Bronchial epithelial cell (primary cell): ENCODE measurements at regions not wholly inside any gene's neighbourhood (a gene's known extent, or its start where the extent isn't known, plus 50 kb on each side); places are given as distances from the start of the nearest gene placed in this dataset.
"Not testable (repeated sequence)": the region's sequence is repeated elsewhere in the genome, so short reads cannot be mapped to it uniquely, and the experiment has no call there.

ENCODE experiments used
- DNase-seq: peaks from one replicate; pipeline ENCODE4 v3.0.0-alpha.2; 2010; ENCODE audit warnings: low read depth
- FAIRE-seq: peaks from 2 replicates; lab custom pipeline; 2011; peaks lifted over from hg19 to GRCh38; lab: Jason Lieb, UNC
- H3K27me3 ChIP-seq: 2 replicates; pipeline ENCODE4 v1.5.1; 2011; ENCODE audit warnings: low read length; ENCODE audit not compliant: control insufficient read depth, insufficient read depth
- H3K36me3 ChIP-seq: 2 replicates; pipeline ENCODE4 v1.5.1; 2011; ENCODE audit warnings: low read length; ENCODE audit not compliant: control insufficient read depth, insufficient read depth
- H3K4me3 ChIP-seq: 2 replicates; pipeline ENCODE4 v1.5.1; 2011; ENCODE audit warnings: mild to moderate bottlenecking, low read depth, low read length, control low read depth

DNA sequence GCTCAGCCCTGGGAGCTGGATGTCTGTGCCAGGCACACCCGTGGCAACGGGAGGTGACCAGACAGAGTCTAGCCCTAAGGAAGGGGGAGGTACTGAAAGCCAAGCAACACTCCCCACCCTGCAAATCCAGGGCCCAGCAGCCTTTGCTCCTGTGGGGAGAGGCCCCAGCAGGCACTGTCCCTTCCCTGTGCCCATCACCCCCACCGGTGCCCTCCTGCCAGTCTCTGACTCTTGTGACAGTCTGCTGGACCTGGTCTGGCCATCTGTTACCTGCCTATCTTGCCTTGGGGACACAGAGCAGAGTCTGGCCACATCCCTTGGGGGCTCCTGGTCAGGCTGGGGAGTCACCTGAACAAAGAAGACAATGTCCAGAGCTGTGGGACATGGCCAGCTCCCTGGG is 520.2 kb downstream of the TP53TG3F start:
- H3K27me3 ChIP-seq, H3K36me3 ChIP-seq, FAIRE-seq, H3K4me3 ChIP-seq, DNase-seq: not testable (repeated sequence)

DNA sequence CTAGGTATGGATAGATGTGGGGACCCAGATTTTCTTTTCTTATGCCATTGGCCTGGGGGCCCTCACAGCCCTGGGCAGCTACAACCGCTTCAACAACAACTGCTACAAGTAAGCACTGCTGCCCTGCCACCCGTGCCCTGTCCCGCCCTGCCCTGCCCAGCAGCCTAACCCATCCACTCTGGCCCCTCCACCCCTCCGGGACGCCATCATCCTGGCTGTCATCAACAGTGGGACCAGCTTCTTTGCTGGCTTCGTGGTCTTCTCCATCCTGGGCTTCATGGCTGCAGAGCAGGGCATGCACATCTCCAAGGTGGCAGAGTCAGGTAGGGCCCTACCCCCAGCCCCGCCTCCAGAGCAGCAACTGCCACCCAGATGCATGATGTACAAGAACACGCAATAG is 521.3 kb downstream of the TP53TG3F start:
- H3K27me3 ChIP-seq, DNase-seq, H3K36me3 ChIP-seq, H3K4me3 ChIP-seq, FAIRE-seq: not testable (repeated sequence)

DNA sequence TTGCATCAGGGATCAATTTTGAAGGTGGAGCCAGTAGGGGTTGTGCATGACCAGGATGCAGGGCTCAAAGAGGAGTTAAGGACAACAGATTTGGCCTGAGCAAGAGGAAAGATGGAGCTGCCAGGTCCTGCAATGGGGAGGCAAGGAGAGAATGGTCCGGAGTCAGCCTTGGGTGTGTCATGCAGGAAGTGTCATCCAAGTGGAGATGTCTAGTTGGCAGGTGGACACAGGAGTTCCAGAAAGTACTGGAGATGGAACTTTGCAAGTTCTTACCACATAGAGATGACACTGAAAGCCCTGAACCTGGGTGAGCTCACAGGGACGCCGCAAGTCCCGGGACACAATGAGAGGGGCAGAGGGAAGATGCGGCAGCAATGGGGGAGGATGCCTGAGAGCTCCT is 525.0 kb downstream of the TP53TG3F start:
- not testable (repeated sequence) for H3K27me3 ChIP-seq, H3K4me3 ChIP-seq, DNase-seq, H3K36me3 ChIP-seq
- FAIRE-seq = peak; percentile 58

DNA sequence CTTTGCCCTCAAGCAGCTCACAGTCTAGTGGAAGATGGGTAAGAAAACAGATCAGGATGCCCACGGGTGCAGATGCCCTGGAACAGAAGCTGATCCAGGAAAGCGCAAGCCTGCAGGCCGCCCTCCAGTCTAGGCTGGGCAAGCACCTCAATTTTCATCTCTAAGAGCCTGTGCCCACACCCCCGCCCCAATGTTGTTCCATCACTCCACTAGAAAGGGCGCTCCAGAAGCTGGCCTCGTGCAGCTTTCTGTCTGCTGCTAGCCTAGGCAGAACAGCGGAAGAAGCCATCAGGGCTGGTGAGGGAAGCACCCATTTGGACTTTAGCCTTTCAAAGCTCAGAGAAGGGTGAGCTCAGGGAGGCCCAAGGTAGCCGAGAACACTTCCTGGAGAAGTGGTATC is 527.1 kb downstream of the TP53TG3F start:
- H3K36me3 ChIP-seq, DNase-seq, H3K4me3 ChIP-seq, H3K27me3 ChIP-seq: not testable (repeated sequence)
- peak; percentile 7 for FAIRE-seq

DNA sequence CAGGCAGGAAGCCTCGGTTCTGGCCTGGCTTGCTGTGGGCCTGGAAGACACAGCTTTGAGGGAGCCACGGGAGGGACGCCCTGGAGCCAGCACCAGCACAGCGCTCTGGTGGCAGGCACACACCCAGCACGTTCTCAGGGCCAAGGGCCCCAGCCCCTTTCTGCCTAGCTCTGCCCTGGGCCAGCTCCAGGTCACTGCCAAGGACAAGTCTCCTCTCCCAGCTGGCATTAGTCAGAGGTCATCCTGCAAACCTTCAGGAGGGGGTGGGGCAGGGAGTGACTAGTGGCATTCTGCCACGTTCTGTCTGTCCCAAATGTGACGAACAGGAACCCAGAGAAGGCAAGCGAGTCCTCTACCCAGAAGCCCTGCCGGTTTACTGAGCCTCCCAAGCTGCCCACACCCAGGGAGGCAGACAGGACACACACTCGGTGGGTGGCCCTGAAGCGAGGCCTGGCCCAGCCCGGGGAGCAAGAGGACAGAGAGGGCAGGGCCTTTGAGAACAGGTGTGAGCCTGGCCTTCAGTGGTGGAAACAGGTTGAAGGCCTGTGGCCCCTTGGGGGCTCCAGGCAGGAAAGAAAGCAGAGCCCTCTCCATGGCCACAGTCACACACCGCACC is 528.0 kb downstream of the TP53TG3F start:
- not testable (repeated sequence) for FAIRE-seq, H3K36me3 ChIP-seq, DNase-seq, H3K4me3 ChIP-seq, H3K27me3 ChIP-seq

DNA sequence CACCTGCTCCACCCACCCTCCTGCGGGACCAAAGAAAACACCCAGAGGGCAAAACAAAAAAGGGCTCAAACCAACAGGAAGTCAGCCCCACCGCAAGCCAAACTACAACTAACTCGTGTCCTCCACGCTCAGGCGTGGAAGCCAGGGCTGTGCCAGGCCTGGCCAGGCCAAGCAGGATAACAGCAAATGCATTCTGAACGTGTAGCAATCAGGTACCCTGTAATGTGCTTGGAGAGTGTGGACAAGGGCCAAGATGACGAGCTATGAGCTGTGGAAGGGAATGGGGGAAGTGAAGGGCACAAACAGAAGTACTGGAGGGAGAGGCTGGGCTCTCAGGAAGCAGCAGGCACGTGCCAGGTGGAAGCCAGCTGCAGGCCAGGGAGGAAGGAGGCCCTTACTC is 528.6 kb downstream of the TP53TG3F start:
- not testable (repeated sequence) for H3K36me3 ChIP-seq, H3K4me3 ChIP-seq, DNase-seq, H3K27me3 ChIP-seq
- peak; percentile 94 for FAIRE-seq

DNA sequence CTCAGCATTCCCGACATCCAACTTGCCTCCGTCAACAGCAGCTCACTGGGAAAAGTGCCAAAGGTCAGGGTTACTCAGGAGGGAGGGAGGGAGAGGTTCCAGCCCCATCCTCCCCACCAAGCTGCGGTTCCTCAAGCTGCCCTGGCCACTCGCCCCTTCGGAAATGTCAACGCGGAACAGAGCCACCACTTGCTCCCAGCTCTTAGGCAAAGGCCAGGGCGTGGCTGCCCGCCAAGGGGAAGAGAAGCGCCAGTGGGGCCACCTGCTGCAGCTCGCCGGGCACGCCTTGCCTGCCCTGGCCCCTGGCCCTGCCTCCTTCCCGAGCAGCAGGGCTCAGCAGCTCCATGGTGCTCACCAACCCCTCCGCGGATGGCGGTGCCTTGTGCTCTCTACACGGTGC is 531.1 kb downstream of the TP53TG3F start:
- FAIRE-seq = peak; percentile 13
- not testable (repeated sequence) for H3K27me3 ChIP-seq, H3K36me3 ChIP-seq, DNase-seq, H3K4me3 ChIP-seq

DNA sequence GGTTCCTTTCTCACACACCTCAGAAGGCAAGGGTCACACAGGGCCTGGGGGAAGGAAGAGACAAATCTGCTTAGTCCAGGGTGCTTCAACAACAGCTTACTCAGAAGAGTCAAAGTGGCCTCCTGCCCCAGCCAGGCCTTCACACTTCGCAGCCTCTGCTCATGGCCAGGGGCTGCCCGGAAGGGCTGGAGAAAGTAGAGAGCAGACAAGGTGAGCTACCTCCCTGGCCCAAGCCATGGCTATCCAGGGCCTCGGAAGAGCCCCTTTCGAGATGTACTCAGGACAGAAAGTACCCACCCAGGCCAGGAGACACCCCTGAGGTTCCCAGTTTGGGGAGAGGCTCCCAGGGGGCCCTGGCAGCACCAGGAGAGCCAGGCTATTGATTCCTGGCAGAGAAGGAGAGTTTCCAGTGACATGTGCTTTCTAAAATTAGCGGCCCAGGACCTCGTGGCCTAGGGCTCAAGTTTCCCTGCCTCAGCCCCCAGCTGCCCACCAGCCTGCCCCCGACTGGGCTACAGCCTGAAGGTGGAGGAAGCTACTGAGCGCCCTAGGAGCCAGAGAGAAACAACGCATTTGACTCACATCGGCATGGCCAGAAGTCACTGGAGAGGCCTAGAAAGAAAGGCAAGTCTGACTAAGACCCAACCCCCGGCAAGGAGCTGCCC is 533.2 kb downstream of the TP53TG3F start:
- not testable (repeated sequence) for FAIRE-seq, H3K27me3 ChIP-seq, DNase-seq, H3K4me3 ChIP-seq, H3K36me3 ChIP-seq

DNA sequence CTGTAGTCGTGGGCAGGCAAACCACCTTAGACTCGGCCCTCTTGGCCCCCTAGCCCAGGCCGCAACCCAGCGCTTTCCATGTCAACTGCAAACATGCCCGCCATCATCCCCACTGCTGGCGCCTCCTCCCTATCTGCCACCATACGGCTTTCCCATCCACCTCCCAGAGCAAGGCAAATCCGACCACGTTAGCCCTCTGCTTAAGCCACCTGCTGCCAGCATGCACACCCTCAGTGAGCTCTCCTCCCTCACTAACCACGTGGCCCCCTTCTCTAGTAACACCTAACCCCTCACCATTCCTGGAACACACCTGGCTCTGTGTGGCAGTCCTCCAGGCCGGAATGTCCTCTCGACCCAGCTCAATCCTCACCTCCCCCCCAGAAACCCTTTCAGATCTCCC is 534.8 kb downstream of the TP53TG3F start:
- not testable (repeated sequence) for H3K27me3 ChIP-seq, FAIRE-seq, H3K36me3 ChIP-seq

DNA sequence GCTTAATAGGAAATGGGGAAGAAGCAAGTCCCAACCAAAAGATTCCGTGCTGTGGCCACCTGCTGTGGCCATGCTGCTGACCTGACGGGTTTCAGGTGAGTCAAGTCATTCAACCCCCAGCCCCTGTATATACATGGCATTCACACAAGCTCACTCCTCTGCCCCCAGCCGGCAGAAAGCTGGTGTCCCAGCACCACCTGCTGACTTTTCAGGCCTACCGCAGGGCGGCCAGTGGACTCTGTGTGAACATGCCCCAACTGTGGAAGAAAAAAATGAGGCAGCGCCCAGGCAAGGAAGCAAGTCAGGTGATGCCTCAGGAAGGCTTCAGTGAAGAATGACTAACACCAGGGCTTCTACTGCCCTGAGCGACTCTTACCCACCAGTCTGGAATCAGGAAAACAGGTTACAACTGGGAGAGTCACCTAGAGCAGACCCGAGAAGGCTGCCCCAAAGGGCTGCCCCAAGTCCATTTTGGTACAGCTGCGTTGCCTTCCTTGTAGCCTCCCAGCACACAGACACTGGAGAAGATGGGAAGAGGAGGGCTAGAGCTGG is 536.5 kb downstream of the TP53TG3F start:
- not testable (repeated sequence) for H3K4me3 ChIP-seq, FAIRE-seq, H3K36me3 ChIP-seq, H3K27me3 ChIP-seq
- DNase-seq = peak; percentile 2

More for the DNA sequence above, 534.8 kb downstream of the TP53TG3F start:
- not testable (repeated sequence) for H3K4me3 ChIP-seq, DNase-seq

DNA sequence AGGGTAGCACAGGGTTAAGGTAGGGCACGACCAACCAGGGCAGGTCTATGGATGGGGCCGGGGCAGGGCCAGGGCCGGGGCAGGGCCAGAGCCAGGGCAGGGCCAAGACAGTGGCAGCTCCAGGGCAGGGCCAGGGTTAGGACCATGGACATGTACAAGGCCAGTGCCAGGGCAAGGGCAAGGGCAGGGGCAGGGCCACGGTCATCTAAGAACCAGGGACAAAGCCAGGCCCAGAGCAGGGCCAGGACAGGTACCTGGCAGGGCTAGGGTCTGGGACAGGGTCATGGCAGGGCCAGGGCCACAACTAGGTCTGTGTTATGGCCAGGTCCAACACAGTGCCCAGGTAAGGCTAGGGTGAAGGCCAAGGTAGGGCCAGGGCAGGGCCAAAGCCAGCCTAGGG is 541.8 kb downstream of the TP53TG3F start:
- not testable (repeated sequence) for H3K4me3 ChIP-seq, DNase-seq, H3K27me3 ChIP-seq, FAIRE-seq, H3K36me3 ChIP-seq

DNA sequence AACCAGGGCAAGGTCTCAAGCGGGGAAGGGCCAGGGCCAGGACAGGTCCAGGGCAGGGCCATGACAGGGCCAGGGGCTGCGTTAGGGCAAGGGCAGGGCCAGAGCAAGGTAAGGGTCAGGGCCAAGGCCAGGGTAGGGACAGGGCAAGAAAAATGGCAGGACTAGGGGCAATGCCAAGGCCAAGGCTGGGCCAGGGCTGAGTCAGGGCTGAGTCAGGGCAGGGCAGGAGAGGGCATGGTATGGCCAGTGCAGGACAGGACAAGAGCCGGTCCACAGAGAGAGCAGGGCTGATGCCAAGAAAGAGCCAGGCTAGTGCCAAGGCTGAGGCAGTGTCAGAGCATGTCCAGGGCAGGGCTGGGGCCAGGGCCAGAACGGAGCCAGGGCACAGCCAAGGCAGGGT is 542.5 kb downstream of the TP53TG3F start:
- FAIRE-seq, H3K27me3 ChIP-seq, DNase-seq, H3K36me3 ChIP-seq, H3K4me3 ChIP-seq: not testable (repeated sequence)

DNA sequence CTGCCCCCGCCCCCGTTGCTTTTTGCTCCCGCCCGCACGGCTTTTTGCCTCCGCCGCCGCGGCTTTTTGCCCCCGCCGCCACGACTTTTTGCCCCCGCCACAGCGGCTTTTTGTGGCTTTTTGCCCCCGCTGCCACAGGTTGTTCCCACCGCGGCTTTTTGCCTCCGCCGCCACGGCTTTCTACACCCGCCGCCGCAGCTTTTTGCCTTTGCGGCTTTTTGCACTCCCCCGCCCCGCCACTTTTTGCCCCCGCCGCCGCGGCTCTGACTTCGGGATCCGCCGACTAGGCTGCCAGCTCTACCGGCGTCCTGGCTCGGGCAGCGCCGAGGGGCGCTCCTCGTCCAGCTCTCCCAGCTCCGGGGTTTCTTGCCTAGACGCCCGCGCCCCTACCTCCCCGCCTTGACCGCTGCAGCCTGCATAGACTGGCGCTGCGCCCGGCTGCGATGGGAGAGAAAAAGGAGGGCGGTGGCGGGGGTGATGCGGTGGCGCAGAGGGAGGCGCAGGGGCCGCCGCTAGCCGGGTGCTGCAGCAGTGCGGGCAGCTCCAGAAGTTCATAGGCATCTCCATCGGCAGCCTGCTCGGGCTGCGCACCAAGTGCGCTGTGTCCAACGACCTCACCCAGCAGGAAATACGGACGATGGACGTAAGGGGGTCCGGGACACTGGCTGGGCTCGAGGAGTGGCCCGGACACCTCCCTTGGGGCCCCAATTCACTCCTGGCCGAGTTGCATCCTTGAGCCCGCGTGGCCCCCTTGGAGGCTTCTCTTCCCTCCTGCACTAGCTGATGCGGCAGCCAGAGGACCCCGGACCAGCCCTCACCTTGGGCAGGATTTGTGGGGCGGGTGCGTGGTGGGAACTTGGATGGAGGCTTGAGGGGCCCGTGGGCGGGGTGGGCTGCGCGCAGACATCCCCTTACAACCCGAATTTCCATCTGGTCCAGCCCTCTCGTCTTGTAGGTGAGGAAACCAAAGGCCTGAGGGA is 555.7 kb downstream of the TP53TG3F start:
- not testable (repeated sequence) for H3K4me3 ChIP-seq, H3K36me3 ChIP-seq, DNase-seq, FAIRE-seq, H3K27me3 ChIP-seq

DNA sequence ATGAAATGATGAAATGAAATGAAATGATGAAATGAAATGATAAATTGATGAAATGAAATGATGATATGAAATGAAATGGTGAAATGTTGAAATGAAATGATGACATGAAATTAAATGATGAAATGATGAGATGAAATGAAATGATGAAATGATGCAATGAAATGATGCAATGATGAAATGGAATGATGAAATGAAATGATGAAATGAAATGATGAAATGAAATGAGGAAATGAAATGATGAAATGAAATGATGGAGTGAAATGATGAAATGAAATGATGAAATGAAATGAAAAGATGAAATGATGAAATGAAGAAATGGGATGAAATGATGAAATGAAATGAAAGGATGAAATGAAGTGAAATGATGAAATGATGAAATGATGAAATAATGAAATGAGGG is 558.9 kb downstream of the TP53TG3F start:
- not testable (repeated sequence) for H3K36me3 ChIP-seq, FAIRE-seq, H3K27me3 ChIP-seq

More for the DNA sequence above, 558.9 kb downstream of the TP53TG3F start:
- not testable (repeated sequence) for DNase-seq, H3K4me3 ChIP-seq
